ENCODE measurements at regions not wholly inside any gene's neighbourhood (a gene's known extent, or its start where the extent isn't known, plus 50 kb on each side); places are given as distances from the start of the nearest gene placed in this dataset.
A peak's percentile ranks its signal among the peaks of the same experiment; 100 is the strongest.
"Not testable (repeated sequence)": the region's sequence is repeated elsewhere in the genome, so short reads cannot be mapped to it uniquely, and the experiment has no call there.

- no peak for DNase-seq (ENCODE audit: low read depth)
These were observed 102.9 kb upstream of the PAX2 start for GRCh38 chr10:100642295-100642994.

- DNase-seq (ENCODE audit: low read depth), result no peak
These were observed 100.3 kb upstream of the PAX2 start for GRCh38 chr10:100645091-100645490.

GRCh38 chr10:100645613-100646392, 99.6 kb upstream of the PAX2 start:
- no peak for DNase-seq (ENCODE audit: low read depth)

- DNase-seq (ENCODE audit: low read depth), result no peak
These were observed 97.5 kb upstream of the PAX2 start for GRCh38 chr10:100647928-100648327.

- DNase-seq (ENCODE audit: low read depth), result no peak
These were observed 94.7 kb upstream of the PAX2 start for GRCh38 chr10:100650693-100651092.

- DNase-seq (ENCODE audit: low read depth), result not testable (repeated sequence)
These were observed 94.3 kb upstream of the PAX2 start for GRCh38 chr10:100651099-100651498.

GRCh38 chr10:100651916-100652315, 93.5 kb upstream of the PAX2 start:
- no peak for DNase-seq (ENCODE audit: low read depth)

GRCh38 chr10:100652406-100653135, 92.8 kb upstream of the PAX2 start:
- DNase-seq (ENCODE audit: low read depth), result peak; percentile 61

GRCh38 chr10:100653238-100653956, 92.0 kb upstream of the PAX2 start:
- no peak for DNase-seq (ENCODE audit: low read depth)

GRCh38 chr10:100653957-100654781, 91.2 kb upstream of the PAX2 start:
- peak; percentile 60 for DNase-seq (ENCODE audit: low read depth)

- peak; percentile 52 for DNase-seq (ENCODE audit: low read depth)
These were observed 90.5 kb upstream of the PAX2 start for GRCh38 chr10:100654782-100655325.

GRCh38 chr10:100655326-100655759, 90.0 kb upstream of the PAX2 start:
- DNase-seq (ENCODE audit: low read depth), result no peak

GRCh38 chr10:100655760-100656421, 89.5 kb upstream of the PAX2 start:
- DNase-seq (ENCODE audit: low read depth), result no peak

GRCh38 chr10:100656454-100656853, 88.9 kb upstream of the PAX2 start:
- DNase-seq (ENCODE audit: low read depth), result no peak

GRCh38 chr10:100658269-100658668, 87.1 kb upstream of the PAX2 start:
- no peak for DNase-seq (ENCODE audit: low read depth)

- no peak for DNase-seq (ENCODE audit: low read depth)
These were observed 85.9 kb upstream of the PAX2 start for GRCh38 chr10:100659361-100660098.

GRCh38 chr10:100660365-100660764, 85.0 kb upstream of the PAX2 start:
- no peak for DNase-seq (ENCODE audit: low read depth)

GRCh38 chr10:100660945-100661344, 84.4 kb upstream of the PAX2 start:
- no peak for DNase-seq (ENCODE audit: low read depth)

- no peak for DNase-seq (ENCODE audit: low read depth)
These were observed 83.9 kb upstream of the PAX2 start for GRCh38 chr10:100661520-100661919.

GRCh38 chr10:100662067-100662466, 83.3 kb upstream of the PAX2 start:
- DNase-seq (ENCODE audit: low read depth), result no peak
